MCF 10A (cell line): ENCODE measurements at regions not wholly inside any gene's neighbourhood (a gene's known extent, or its start where the extent isn't known, plus 50 kb on each side); places are given as distances from the start of the nearest gene placed in this dataset.
A peak's percentile ranks its signal among the peaks of the same experiment; 100 is the strongest.

Experiments
- BruUV-seq: library from RNA; stranded (reverse); fragments of 400-500 nt; replicated peaks from 2 replicates; lab custom pipeline; 2021; lab: Mats Ljungman, UMichigan
- CTCF ChIA-PET: fragments of 300-600 bp; sonication (Branson Sonifier 250); formaldehyde crosslinking; extraction: SDS; loops from one replicate; lab custom pipeline; 2021; ENCODE audit warnings: antibody characterized with exemption, inconsistent platforms; lab: Yijun Ruan, JAX
- POLR2A ChIA-PET: fragments of 300-600, 350-650 bp; sonication (Branson Sonifier 250); formaldehyde crosslinking; extraction: SDS; loops from one replicate; lab custom pipeline; 2020; ENCODE audit warnings: antibody characterized with exemption, inconsistent platforms; lab: Yijun Ruan, JAX
- DNase-seq: peaks from one replicate; pipeline ENCODE4 v3.0.0-alpha.2; 2018; ENCODE audit not compliant: unreplicated experiment
- H3K27ac Mint-ChIP-seq: one replicate; pipeline ENCODE4 v1.8.0; 2022; ENCODE audit warnings: mild to moderate bottlenecking, low read depth, mixed read lengths; ENCODE audit not compliant: unreplicated experiment
- H3K27me3 Mint-ChIP-seq: one replicate; pipeline ENCODE4 v1.8.0; 2022; ENCODE audit warnings: mixed read lengths; ENCODE audit not compliant: insufficient read depth, unreplicated experiment
- H3K36me3 Mint-ChIP-seq: one replicate; pipeline ENCODE4 v1.8.0; 2022; ENCODE audit warnings: mild to moderate bottlenecking, moderate library complexity, mixed read lengths; ENCODE audit not compliant: insufficient read depth, unreplicated experiment
- H3K4me1 Mint-ChIP-seq: one replicate; pipeline ENCODE4 v1.8.0; 2022; ENCODE audit warnings: mixed read lengths; ENCODE audit not compliant: insufficient read depth, unreplicated experiment
- H3K4me3 Mint-ChIP-seq: one replicate; pipeline ENCODE4 v1.8.0; 2022; ENCODE audit warnings: mild to moderate bottlenecking, moderate library complexity, mixed read lengths; ENCODE audit not compliant: unreplicated experiment
- H3K9me3 Mint-ChIP-seq: one replicate; pipeline ENCODE4 v1.8.0; 2022; ENCODE audit warnings: mixed read lengths; ENCODE audit not compliant: unreplicated experiment
- CTCF ChIP-seq: fragments of 200-600 bp; IDR thresholded peaks from one replicate; pipeline ENCODE4 v1.8.0; 2022; ENCODE audit warnings: antibody characterized with exemption, mild to moderate bottlenecking; ENCODE audit not compliant: unreplicated experiment
- intact Hi-C: fragments of 100-400 bp; cut with micrococcal nuclease; formaldehyde crosslinking; loops from 2 replicates; pipeline ENCODE4 v1.14.1; 2022

- CTCF ChIA-PET = no interaction called here
- no peak for DNase-seq
Measured at GRCh38 chr1:68615312-68615711, 118.4 kb upstream of the DEPDC1 start.

GRCh38 chr1:68617942-68618341 is 121.1 kb upstream of the DEPDC1 start:
- H3K4me3 Mint-ChIP-seq = no peak overlapping the region
- no peak for TF ChIP-seq CTCF
- intact Hi-C loops = no loop called here

More at GRCh38 chr1:68615312-68615711, 118.4 kb upstream of the DEPDC1 start:
- no peak overlapping the region for H3K27ac Mint-ChIP-seq
- H3K27me3 Mint-ChIP-seq = peaks cover 24% of the 10 kb centered on the region
- no peaks in the 10 kb centered on the region for H3K9me3 Mint-ChIP-seq
- POLR2A ChIA-PET = no interaction called here
- no peaks in the 10 kb centered on the region for H3K36me3 Mint-ChIP-seq
- BruUV-seq = no TSS peak
- H3K4me3 Mint-ChIP-seq = no peak overlapping the region
- no peak for TF ChIP-seq CTCF
- no peaks in the 10 kb centered on the region for H3K4me1 Mint-ChIP-seq
- intact Hi-C loops = no loop called here

GRCh38 chr1:68620571-68620970 is 123.7 kb upstream of the DEPDC1 start:
- ChIA-PET POLR2A (no interaction called here), CTCF (interaction anchor here (0.6 kb wide), 2 partner anchors 198 to 709 kb away, joined by 3 to 4 read pairs; no protein-coding TSS in a partner anchor)
- H3K27me3 Mint-ChIP-seq = no peaks in the 10 kb centered on the region
- intact Hi-C loops = no loop called here
- H3K4me1 Mint-ChIP-seq = peaks cover 6% of the 10 kb centered on the region
- H3K36me3 Mint-ChIP-seq = no peaks in the 10 kb centered on the region
- no peak for TF ChIP-seq CTCF
- H3K9me3 Mint-ChIP-seq = peaks cover 8% of the 10 kb centered on the region
- no TSS peak for BruUV-seq
- no peak overlapping the region for H3K4me3 Mint-ChIP-seq
- no peak overlapping the region for H3K27ac Mint-ChIP-seq
- no peak for DNase-seq

More at GRCh38 chr1:68617942-68618341, 121.1 kb upstream of the DEPDC1 start:
- Mint-ChIP-seq H3K9me3 (peaks cover 8% of the 10 kb centered on the region), H3K27me3 (no peaks in the 10 kb centered on the region), H3K4me1 (no peaks in the 10 kb centered on the region), H3K36me3 (no peaks in the 10 kb centered on the region), H3K27ac (no peak overlapping the region)
- DNase-seq = no peak
- CTCF ChIA-PET = interaction anchor here (0.6 kb wide), 2 partner anchors 9 to 1137 kb away, joined by 3 read pairs; no protein-coding TSS in a partner anchor
- no TSS peak for BruUV-seq
- POLR2A ChIA-PET = no interaction called here

GRCh38 chr1:68623700-68624099 is 126.8 kb upstream of the DEPDC1 start:
- no peaks in the 10 kb centered on the region for H3K36me3 Mint-ChIP-seq
- TF ChIP-seq CTCF = no peak
- no peak overlapping the region for H3K4me3 Mint-ChIP-seq
- H3K9me3 Mint-ChIP-seq = peaks cover 8% of the 10 kb centered on the region
- ChIA-PET CTCF (no interaction called here), POLR2A (no interaction called here)
- BruUV-seq = no TSS peak
- H3K27ac Mint-ChIP-seq = no peak overlapping the region
- peaks cover 6% of the 10 kb centered on the region for H3K4me1 Mint-ChIP-seq
- peak; percentile 16 for DNase-seq
- intact Hi-C loops = no loop called here
- no peaks in the 10 kb centered on the region for H3K27me3 Mint-ChIP-seq
